CD4-positive, CD25-positive, alpha-beta regulatory T cell (primary cell): ENCODE measurements at regions not wholly inside any gene's neighbourhood (a gene's known extent, or its start where the extent isn't known, plus 50 kb on each side); places are given as distances from the start of the nearest gene placed in this dataset.

Experiments used
- ATAC-seq, 2 donors: fragments of 150-1000 bp; cut with Tn5 transposase; one replicate each; pipeline ENCODE4 v1.10.0; 2021; ENCODE audit warnings: low read depth in 2 of 2, moderate number of reproducible peaks in 2 of 2, moderate library complexity in 1 of 2
- DNase-seq, 3 donors: peaks; one replicate each; pipeline versions ENCODE4 v3.0.0 to v3.0.0-alpha.2; 2012 to 2022; ENCODE audit warnings: mixed read lengths in 1 of 3
- H3K27ac ChIP-seq: one replicate; pipeline ENCODE4 v1.7.0; 2013; ENCODE audit warnings: mild to moderate bottlenecking, low read length; ENCODE audit not compliant: insufficient read depth, poor library complexity, severe bottlenecking
- H3K27me3 ChIP-seq: one replicate; pipeline ENCODE4 v1.7.0; 2013; ENCODE audit warnings: low read length; ENCODE audit not compliant: control insufficient read depth, insufficient read depth
- H3K36me3 ChIP-seq: one replicate; pipeline ENCODE4 v1.7.0; 2013; ENCODE audit warnings: mild to moderate bottlenecking, low read length, moderate library complexity; ENCODE audit not compliant: control insufficient read depth, insufficient read depth
- H3K4me1 ChIP-seq: 2 replicates; pipeline ENCODE4 v1.7.0; 2013; ENCODE audit warnings: mild to moderate bottlenecking, low read length; ENCODE audit not compliant: insufficient read depth, control insufficient read depth, poor library complexity, severe bottlenecking
- H3K4me3 ChIP-seq: one replicate; pipeline ENCODE4 v1.7.0; 2013; ENCODE audit warnings: low read depth, mild to moderate bottlenecking, low read length, moderate library complexity
- H3K9me3 ChIP-seq, 2 experiments: 1 replicate in 1 of 2; 2 replicates in 1 of 2; pipeline ENCODE4 v1.7.0; 2013; ENCODE audit warnings: low read length in 2 of 2, mild to moderate bottlenecking in 1 of 2, moderate library complexity in 1 of 2; ENCODE audit not compliant: control insufficient read depth in 2 of 2
- H3K27ac Mint-ChIP-seq, 3 donors: one replicate each; pipeline ENCODE4 v1.8.0; 2020 to 2022; ENCODE audit warnings: mild to moderate bottlenecking in 3 of 3, mixed read lengths in 3 of 3, moderate library complexity in 2 of 3
- H3K27me3 Mint-ChIP-seq: one replicate; pipeline ENCODE4 v1.8.0; 2022; ENCODE audit warnings: mild to moderate bottlenecking, mixed read lengths
- H3K36me3 Mint-ChIP-seq: one replicate; pipeline ENCODE4 v1.8.0; 2020; ENCODE audit warnings: mixed read lengths
- H3K4me1 Mint-ChIP-seq, 4 donors: one replicate each; pipeline ENCODE4 v1.8.0; 2020 to 2022; ENCODE audit warnings: mixed read lengths in 4 of 4, mild to moderate bottlenecking in 1 of 4
- H3K4me3 Mint-ChIP-seq, 4 donors: one replicate each; pipeline ENCODE4 v1.8.0; 2020 to 2022; ENCODE audit warnings: mild to moderate bottlenecking in 4 of 4, mixed read lengths in 4 of 4, moderate library complexity in 3 of 4
- H3K9me3 Mint-ChIP-seq, 7 donors: one replicate each; pipeline ENCODE4 v1.8.0; 2020 to 2022; ENCODE audit warnings: mixed read lengths in 7 of 7, mild to moderate bottlenecking in 3 of 7, moderate library complexity in 2 of 7

- no peak for DNase-seq
- Histone ChIP-seq H3K36me3 (no peaks in the 10 kb centered on the region), H3K4me3 (no peak overlapping the region), H3K27ac (no peak overlapping the region), H3K27me3 (no peaks in the 10 kb centered on the region), H3K9me3 (peaks cover 0 to 4% of the 10 kb centered on the region in 2 experiments), H3K4me1 (no peaks in the 10 kb centered on the region)
- no peak for ATAC-seq
- H3K36me3 Mint-ChIP-seq: no peaks in the 10 kb centered on the region
- peaks cover 0 to 19% (median 3%) of the 10 kb centered on the region in 7 donors for H3K9me3 Mint-ChIP-seq
- H3K27me3 Mint-ChIP-seq: no peaks in the 10 kb centered on the region
- no peak overlapping the region for H3K27ac Mint-ChIP-seq
- H3K4me3 Mint-ChIP-seq: no peak overlapping the region
- no peaks in the 10 kb centered on the region for H3K4me1 Mint-ChIP-seq
Measured at GRCh38 chr17:13176436-13176835, 158.6 kb upstream of the ELAC2 start.

- Mint-ChIP-seq H3K36me3 (no peaks in the 10 kb centered on the region), H3K4me1 (no peaks in the 10 kb centered on the region), H3K27ac (no peak overlapping the region), H3K4me3 (no peak overlapping the region), H3K27me3 (no peaks in the 10 kb centered on the region), H3K9me3 (peaks cover 0 to 27% (median 5%) of the 10 kb centered on the region in 7 donors)
- Histone ChIP-seq H3K36me3 (no peaks in the 10 kb centered on the region), H3K27ac (no peak overlapping the region), H3K27me3 (no peaks in the 10 kb centered on the region), H3K4me3 (no peak overlapping the region), H3K9me3 (peaks cover 0 to 10% of the 10 kb centered on the region in 2 experiments), H3K4me1 (no peaks in the 10 kb centered on the region)
- ATAC-seq (no peak), DNase-seq (no peak)
Measured at GRCh38 chr17:13171790-13172189, 154.0 kb upstream of the ELAC2 start.

- Histone ChIP-seq H3K27ac (no peak overlapping the region), H3K36me3 (no peaks in the 10 kb centered on the region), H3K4me3 (no peak overlapping the region), H3K27me3 (no peaks in the 10 kb centered on the region), H3K4me1 (no peaks in the 10 kb centered on the region), H3K9me3 (no peaks in the 10 kb centered on the region)
- Mint-ChIP-seq H3K36me3 (no peaks in the 10 kb centered on the region), H3K27ac (no peak overlapping the region), H3K9me3 (peaks cover 0 to 1% (median 0%) of the 10 kb centered on the region in 7 donors), H3K4me1 (no peaks in the 10 kb centered on the region), H3K4me3 (no peak overlapping the region), H3K27me3 (no peaks in the 10 kb centered on the region)
- DNase-seq (no peak), ATAC-seq (no peak)
Measured at GRCh38 chr17:13162361-13162760, 144.5 kb upstream of the ELAC2 start.

- Histone ChIP-seq H3K27ac (no peak overlapping the region), H3K4me1 (no peaks in the 10 kb centered on the region), H3K36me3 (no peaks in the 10 kb centered on the region), H3K4me3 (no peak overlapping the region), H3K27me3 (no peaks in the 10 kb centered on the region), H3K9me3 (no peaks in the 10 kb centered on the region)
- H3K27ac Mint-ChIP-seq: no peak overlapping the region
- H3K9me3 Mint-ChIP-seq: peaks cover 0 to 1% (median 0%) of the 10 kb centered on the region in 7 donors
- H3K27me3 Mint-ChIP-seq: no peaks in the 10 kb centered on the region
- no peak for ATAC-seq
- no peak for DNase-seq
- no peaks in the 10 kb centered on the region for H3K4me1 Mint-ChIP-seq
- H3K36me3 Mint-ChIP-seq: no peaks in the 10 kb centered on the region
- H3K4me3 Mint-ChIP-seq: no peak overlapping the region
Measured at GRCh38 chr17:13160790-13161189, 143.0 kb upstream of the ELAC2 start.

DNA sequence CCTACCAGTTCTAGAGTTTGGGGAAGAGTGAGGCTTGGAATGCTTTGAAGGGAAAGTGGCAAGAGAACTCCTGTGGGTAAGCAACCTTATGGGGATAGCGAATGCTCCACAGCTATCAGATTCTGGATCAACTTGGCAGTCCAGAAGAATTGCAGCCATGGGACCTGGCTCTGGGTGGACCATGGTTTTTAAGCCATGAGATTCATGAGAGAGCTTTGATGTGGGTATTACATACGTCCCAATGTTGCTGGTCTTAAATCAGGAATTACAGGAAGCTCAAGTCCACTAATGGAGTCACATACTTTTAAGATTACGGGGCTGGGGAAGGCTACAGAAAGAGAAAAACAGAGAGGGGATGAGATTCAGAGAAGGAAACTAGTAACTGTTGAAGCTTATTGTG, 142.5 kb upstream of the ELAC2 start:
- ATAC-seq (no peak), DNase-seq (no peak)
- Histone ChIP-seq H3K36me3 (no peaks in the 10 kb centered on the region), H3K4me3 (no peak overlapping the region), H3K4me1 (no peaks in the 10 kb centered on the region), H3K27me3 (no peaks in the 10 kb centered on the region), H3K27ac (no peak overlapping the region), H3K9me3 (no peaks in the 10 kb centered on the region)
- no peaks in the 10 kb centered on the region for H3K27me3 Mint-ChIP-seq
- no peaks in the 10 kb centered on the region for H3K4me1 Mint-ChIP-seq
- no peak overlapping the region for H3K4me3 Mint-ChIP-seq
- peaks cover 0 to 1% (median 0%) of the 10 kb centered on the region in 7 donors for H3K9me3 Mint-ChIP-seq
- no peaks in the 10 kb centered on the region for H3K36me3 Mint-ChIP-seq
- no peak overlapping the region for H3K27ac Mint-ChIP-seq

DNA sequence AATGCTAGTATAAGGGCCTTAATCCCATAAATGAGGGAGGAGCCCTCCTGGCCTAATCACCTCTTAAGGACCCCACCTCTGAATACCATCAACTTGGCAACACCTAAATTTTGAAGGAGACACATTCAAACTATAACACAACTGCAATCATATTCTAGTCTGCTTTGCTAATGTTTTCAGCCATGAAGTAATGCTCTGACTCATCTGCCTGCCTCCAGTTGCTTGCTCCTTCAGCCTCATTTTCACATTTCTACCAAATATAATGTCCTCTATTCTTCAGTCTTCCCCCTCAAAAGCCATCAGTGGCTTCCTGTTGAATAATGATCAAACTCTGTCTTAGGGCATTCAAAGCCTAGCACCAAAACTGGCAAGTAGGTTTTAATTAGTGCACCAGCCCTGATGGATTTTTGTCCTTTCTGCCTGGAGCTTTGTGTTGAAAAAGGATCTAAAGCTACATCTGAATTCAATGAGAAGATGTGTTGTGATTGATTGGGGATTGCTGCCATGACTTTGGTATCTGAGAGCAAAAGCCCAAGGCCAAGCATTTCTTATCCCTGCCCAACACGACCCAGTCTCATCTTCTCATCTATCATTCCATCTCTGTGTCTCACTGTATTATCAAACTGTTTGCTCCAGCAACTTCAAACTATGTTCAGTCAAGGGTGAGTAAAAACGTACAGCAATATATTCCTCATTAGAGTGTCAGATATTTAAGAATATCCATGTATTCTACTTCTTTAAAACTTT, 140.8 kb upstream of the ELAC2 start:
- H3K27me3 Mint-ChIP-seq: no peaks in the 10 kb centered on the region
- ATAC-seq: no peak
- no peak overlapping the region for H3K27ac Mint-ChIP-seq
- H3K4me3 Mint-ChIP-seq: no peak overlapping the region
- no peaks in the 10 kb centered on the region for H3K27me3 ChIP-seq
- H3K36me3 ChIP-seq: no peaks in the 10 kb centered on the region
- H3K9me3 ChIP-seq: no peaks in the 10 kb centered on the region
- no peaks in the 10 kb centered on the region for H3K36me3 Mint-ChIP-seq
- DNase-seq: no peak
- no peak overlapping the region for H3K4me3 ChIP-seq
- H3K27ac ChIP-seq: no peak overlapping the region
- no peaks in the 10 kb centered on the region for H3K4me1 Mint-ChIP-seq
- H3K9me3 Mint-ChIP-seq: peaks cover 0 to 1% (median 0%) of the 10 kb centered on the region in 7 donors
- H3K4me1 ChIP-seq: no peaks in the 10 kb centered on the region

GRCh38 chr17:13157656-13158055, 139.8 kb upstream of the ELAC2 start:
- H3K4me1 Mint-ChIP-seq: no peaks in the 10 kb centered on the region
- H3K36me3 Mint-ChIP-seq: no peaks in the 10 kb centered on the region
- H3K27ac Mint-ChIP-seq: no peak overlapping the region
- H3K36me3 ChIP-seq: no peaks in the 10 kb centered on the region
- no peak overlapping the region for H3K4me3 Mint-ChIP-seq
- DNase-seq (no peak), ATAC-seq (no peak)
- H3K4me3 ChIP-seq: no peak overlapping the region
- H3K27me3 Mint-ChIP-seq: no peaks in the 10 kb centered on the region
- no peaks in the 10 kb centered on the region for H3K27me3 ChIP-seq
- no peak overlapping the region for H3K27ac ChIP-seq
- H3K4me1 ChIP-seq: no peaks in the 10 kb centered on the region
- peaks cover 0 to 2% (median 0%) of the 10 kb centered on the region in 7 donors for H3K9me3 Mint-ChIP-seq
- no peaks in the 10 kb centered on the region for H3K9me3 ChIP-seq

DNA sequence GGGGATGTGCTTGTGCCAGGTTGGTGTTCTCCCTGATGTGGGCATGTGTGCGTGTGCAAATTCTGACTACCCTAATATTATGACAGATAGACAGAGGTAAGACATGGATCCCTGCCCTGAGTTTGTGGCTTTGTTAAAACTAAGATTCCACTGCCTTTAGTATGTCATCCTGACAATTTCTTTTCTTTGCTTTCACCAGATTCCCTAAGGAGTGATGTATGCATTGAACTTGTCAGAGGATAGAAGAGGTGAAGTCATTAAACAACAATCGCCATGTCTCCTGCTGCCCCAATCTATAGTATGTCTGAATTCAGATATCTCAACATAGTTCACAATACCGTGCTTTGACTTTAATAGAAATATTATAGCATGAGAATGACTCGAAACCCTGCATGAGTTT, 137.1 kb upstream of the ELAC2 start:
- ATAC-seq (no peak), DNase-seq (no peak)
- no peak overlapping the region for H3K27ac Mint-ChIP-seq
- Histone ChIP-seq H3K27me3 (no peaks in the 10 kb centered on the region), H3K4me3 (no peak overlapping the region), H3K9me3 (no peaks in the 10 kb centered on the region), H3K27ac (no peak overlapping the region), H3K4me1 (no peaks in the 10 kb centered on the region), H3K36me3 (no peaks in the 10 kb centered on the region)
- H3K9me3 Mint-ChIP-seq: peaks cover 0 to 3% (median 0%) of the 10 kb centered on the region in 7 donors
- no peaks in the 10 kb centered on the region for H3K4me1 Mint-ChIP-seq
- no peaks in the 10 kb centered on the region for H3K36me3 Mint-ChIP-seq
- no peak overlapping the region for H3K4me3 Mint-ChIP-seq
- H3K27me3 Mint-ChIP-seq: no peaks in the 10 kb centered on the region
